Activated CD4-positive, alpha-beta memory T cell treated with anti-CD3 and anti-CD28 coated beads, Interleukin-2, amount 10 ng/mL, durations not matched to agents 7 days and 5 days (primary cell): ENCODE measurements at regions not wholly inside any gene's neighbourhood (a gene's known extent, or its start where the extent isn't known, plus 50 kb on each side); places are given as distances from the start of the nearest gene placed in this dataset.

Experiments
- CTCF ChIA-PET: fragments of 350-600 bp; sonication (Branson Sonifier 250); formaldehyde crosslinking; loops from one replicate; lab custom pipeline; 2021; ENCODE audit warnings: antibody characterized with exemption, inconsistent platforms; lab: Charles Lee
- POLR2A ChIA-PET: fragments of 350-600 bp; sonication (Branson Sonifier 250); formaldehyde crosslinking; loops from one replicate; lab custom pipeline; 2021; ENCODE audit warnings: antibody characterized with exemption; lab: Charles Lee
- DNase-seq: peaks from one replicate; pipeline ENCODE4 v3.0.0-alpha.2; 2020
- H3K27ac Mint-ChIP-seq: one replicate; pipeline ENCODE4 v1.8.0; 2021; ENCODE audit warnings: mild to moderate bottlenecking, mixed read lengths
- H3K27me3 Mint-ChIP-seq: one replicate; pipeline ENCODE4 v1.8.0; 2021; ENCODE audit warnings: mixed read lengths
- H3K36me3 Mint-ChIP-seq: one replicate; pipeline ENCODE4 v1.8.0; 2021; ENCODE audit warnings: low read depth, mixed read lengths
- H3K4me1 Mint-ChIP-seq: one replicate; pipeline ENCODE4 v1.8.0; 2021; ENCODE audit warnings: mixed read lengths
- H3K4me3 Mint-ChIP-seq: one replicate; pipeline ENCODE4 v1.8.0; 2021; ENCODE audit warnings: mild to moderate bottlenecking, mixed read lengths
- H3K9me3 Mint-ChIP-seq: one replicate; pipeline ENCODE4 v1.8.0; 2021; ENCODE audit warnings: mixed read lengths

GRCh38 chr3:124381575-124382333, 348.5 kb upstream of the UMPS start:
- no peak for DNase-seq
- peaks cover 24% of the 10 kb centered on the region for H3K27me3 Mint-ChIP-seq
- no peaks in the 10 kb centered on the region for H3K9me3 Mint-ChIP-seq
- no peaks in the 10 kb centered on the region for H3K4me1 Mint-ChIP-seq
- POLR2A ChIA-PET = no interaction called here
- H3K27ac Mint-ChIP-seq = no peak overlapping the region
- H3K4me3 Mint-ChIP-seq = no peak overlapping the region
- no peaks in the 10 kb centered on the region for H3K36me3 Mint-ChIP-seq
- CTCF ChIA-PET = no interaction called here

- H3K27me3 Mint-ChIP-seq = peaks cover 27% of the 10 kb centered on the region
- DNase-seq = no peak
- CTCF ChIA-PET = no interaction called here
Observed at GRCh38 chr3:124383051-124383450, 347.2 kb upstream of the UMPS start.

GRCh38 chr3:124383846-124384466, 346.3 kb upstream of the UMPS start:
- CTCF ChIA-PET = no interaction called here
- Mint-ChIP-seq H3K4me1 (no peaks in the 10 kb centered on the region), H3K9me3 (no peaks in the 10 kb centered on the region), H3K36me3 (no peaks in the 10 kb centered on the region), H3K27ac (no peak overlapping the region), H3K27me3 (peaks cover 28% of the 10 kb centered on the region), H3K4me3 (no peak overlapping the region)
- no peak for DNase-seq
- POLR2A ChIA-PET = no interaction called here

More at GRCh38 chr3:124383051-124383450, 347.2 kb upstream of the UMPS start:
- H3K36me3 Mint-ChIP-seq = no peaks in the 10 kb centered on the region
- no peak overlapping the region for H3K27ac Mint-ChIP-seq
- no peaks in the 10 kb centered on the region for H3K9me3 Mint-ChIP-seq
- no peak overlapping the region for H3K4me3 Mint-ChIP-seq
- POLR2A ChIA-PET = no interaction called here
- no peaks in the 10 kb centered on the region for H3K4me1 Mint-ChIP-seq

GRCh38 chr3:124384527-124384926, 345.7 kb upstream of the UMPS start:
- Mint-ChIP-seq H3K27me3 (peaks cover 30% of the 10 kb centered on the region), H3K4me1 (no peaks in the 10 kb centered on the region), H3K36me3 (no peaks in the 10 kb centered on the region), H3K4me3 (no peak overlapping the region), H3K27ac (no peak overlapping the region), H3K9me3 (no peaks in the 10 kb centered on the region)
- DNase-seq = no peak
- ChIA-PET POLR2A (no interaction called here), CTCF (no interaction called here)

GRCh38 chr3:124385996-124386395, 344.3 kb upstream of the UMPS start:
- Mint-ChIP-seq H3K36me3 (no peaks in the 10 kb centered on the region), H3K27ac (no peak overlapping the region), H3K27me3 (peaks cover 29% of the 10 kb centered on the region), H3K4me3 (no peak overlapping the region), H3K4me1 (no peaks in the 10 kb centered on the region), H3K9me3 (no peaks in the 10 kb centered on the region)
- POLR2A ChIA-PET = no interaction called here
- CTCF ChIA-PET = no interaction called here
- no peak for DNase-seq

- no peaks in the 10 kb centered on the region for H3K36me3 Mint-ChIP-seq
- H3K27ac Mint-ChIP-seq = no peak overlapping the region
- ChIA-PET CTCF (no interaction called here), POLR2A (no interaction called here)
- no peak overlapping the region for H3K4me3 Mint-ChIP-seq
- H3K9me3 Mint-ChIP-seq = no peaks in the 10 kb centered on the region
- DNase-seq = no peak
- H3K27me3 Mint-ChIP-seq = peaks cover 28% of the 10 kb centered on the region
- no peaks in the 10 kb centered on the region for H3K4me1 Mint-ChIP-seq
Observed at GRCh38 chr3:124386996-124387595, 343.2 kb upstream of the UMPS start.

GRCh38 chr3:124391774-124392173, 338.5 kb upstream of the UMPS start:
- POLR2A ChIA-PET = no interaction called here
- H3K9me3 Mint-ChIP-seq = no peaks in the 10 kb centered on the region
- H3K4me1 Mint-ChIP-seq = no peaks in the 10 kb centered on the region
- H3K36me3 Mint-ChIP-seq = no peaks in the 10 kb centered on the region
- no peak for DNase-seq
- H3K27me3 Mint-ChIP-seq = peaks cover 30% of the 10 kb centered on the region
- no peak overlapping the region for H3K4me3 Mint-ChIP-seq
- CTCF ChIA-PET = no interaction called here
- H3K27ac Mint-ChIP-seq = no peak overlapping the region

- CTCF ChIA-PET = interaction anchor here (1.4 kb wide), 1 partner anchor 75 kb away, joined by 3 read pairs; no protein-coding TSS in a partner anchor
- DNase-seq = no peak
Observed at GRCh38 chr3:124393340-124393739, 336.9 kb upstream of the UMPS start.

GRCh38 chr3:124395162-124395561, 335.1 kb upstream of the UMPS start:
- H3K4me3 Mint-ChIP-seq = no peak overlapping the region
- ChIA-PET POLR2A (no interaction called here), CTCF (no interaction called here)
- H3K27me3 Mint-ChIP-seq = peaks cover 17% of the 10 kb centered on the region
- no peaks in the 10 kb centered on the region for H3K4me1 Mint-ChIP-seq
- no peak overlapping the region for H3K27ac Mint-ChIP-seq
- no peaks in the 10 kb centered on the region for H3K9me3 Mint-ChIP-seq
- H3K36me3 Mint-ChIP-seq = no peaks in the 10 kb centered on the region
- DNase-seq = no peak

More at GRCh38 chr3:124393340-124393739, 336.9 kb upstream of the UMPS start:
- no peaks in the 10 kb centered on the region for H3K4me1 Mint-ChIP-seq
- H3K4me3 Mint-ChIP-seq = no peak overlapping the region
- H3K27ac Mint-ChIP-seq = no peak overlapping the region
- POLR2A ChIA-PET = no interaction called here
- H3K36me3 Mint-ChIP-seq = no peaks in the 10 kb centered on the region
- peaks cover 24% of the 10 kb centered on the region for H3K27me3 Mint-ChIP-seq
- H3K9me3 Mint-ChIP-seq = no peaks in the 10 kb centered on the region

GRCh38 chr3:124395584-124396338, 334.5 kb upstream of the UMPS start:
- no peak overlapping the region for H3K27ac Mint-ChIP-seq
- CTCF ChIA-PET = no interaction called here
- no peaks in the 10 kb centered on the region for H3K9me3 Mint-ChIP-seq
- POLR2A ChIA-PET = no interaction called here
- no peaks in the 10 kb centered on the region for H3K4me1 Mint-ChIP-seq
- H3K27me3 Mint-ChIP-seq = peaks cover 14% of the 10 kb centered on the region
- no peaks in the 10 kb centered on the region for H3K36me3 Mint-ChIP-seq
- H3K4me3 Mint-ChIP-seq = no peak overlapping the region
- no peak for DNase-seq

GRCh38 chr3:124396339-124396950, 333.8 kb upstream of the UMPS start:
- H3K27ac Mint-ChIP-seq = no peak overlapping the region

GRCh38 chr3:124397088-124397487, 333.2 kb upstream of the UMPS start:
- POLR2A ChIA-PET = no interaction called here
- Mint-ChIP-seq H3K9me3 (no peaks in the 10 kb centered on the region), H3K36me3 (no peaks in the 10 kb centered on the region), H3K4me3 (no peak overlapping the region), H3K4me1 (no peaks in the 10 kb centered on the region), H3K27me3 (peaks cover 12% of the 10 kb centered on the region), H3K27ac (no peak overlapping the region)
- CTCF ChIA-PET = no interaction called here
- DNase-seq = no peak

More at GRCh38 chr3:124396339-124396950, 333.8 kb upstream of the UMPS start:
- Mint-ChIP-seq H3K4me1 (no peaks in the 10 kb centered on the region), H3K27me3 (peaks cover 8% of the 10 kb centered on the region), H3K36me3 (no peaks in the 10 kb centered on the region), H3K4me3 (no peak overlapping the region), H3K9me3 (no peaks in the 10 kb centered on the region)
- DNase-seq = no peak
- CTCF ChIA-PET = no interaction called here
- POLR2A ChIA-PET = no interaction called here

GRCh38 chr3:124398594-124398993, 331.7 kb upstream of the UMPS start:
- Mint-ChIP-seq H3K9me3 (no peaks in the 10 kb centered on the region), H3K27me3 (peaks cover 16% of the 10 kb centered on the region), H3K27ac (no peak overlapping the region), H3K4me1 (no peaks in the 10 kb centered on the region), H3K36me3 (no peaks in the 10 kb centered on the region), H3K4me3 (no peak overlapping the region)
- POLR2A ChIA-PET = no interaction called here
- CTCF ChIA-PET = no interaction called here
- DNase-seq = no peak
